ENCODE measurements at regions not wholly inside any gene's neighbourhood (a gene's known extent, or its start where the extent isn't known, plus 50 kb on each side); places are given as distances from the start of the nearest gene placed in this dataset.

GRCh38 chr11:115889712-115890111 is 385.5 kb upstream of the CADM1 start:
- TF ChIP-seq, protein P1, sequence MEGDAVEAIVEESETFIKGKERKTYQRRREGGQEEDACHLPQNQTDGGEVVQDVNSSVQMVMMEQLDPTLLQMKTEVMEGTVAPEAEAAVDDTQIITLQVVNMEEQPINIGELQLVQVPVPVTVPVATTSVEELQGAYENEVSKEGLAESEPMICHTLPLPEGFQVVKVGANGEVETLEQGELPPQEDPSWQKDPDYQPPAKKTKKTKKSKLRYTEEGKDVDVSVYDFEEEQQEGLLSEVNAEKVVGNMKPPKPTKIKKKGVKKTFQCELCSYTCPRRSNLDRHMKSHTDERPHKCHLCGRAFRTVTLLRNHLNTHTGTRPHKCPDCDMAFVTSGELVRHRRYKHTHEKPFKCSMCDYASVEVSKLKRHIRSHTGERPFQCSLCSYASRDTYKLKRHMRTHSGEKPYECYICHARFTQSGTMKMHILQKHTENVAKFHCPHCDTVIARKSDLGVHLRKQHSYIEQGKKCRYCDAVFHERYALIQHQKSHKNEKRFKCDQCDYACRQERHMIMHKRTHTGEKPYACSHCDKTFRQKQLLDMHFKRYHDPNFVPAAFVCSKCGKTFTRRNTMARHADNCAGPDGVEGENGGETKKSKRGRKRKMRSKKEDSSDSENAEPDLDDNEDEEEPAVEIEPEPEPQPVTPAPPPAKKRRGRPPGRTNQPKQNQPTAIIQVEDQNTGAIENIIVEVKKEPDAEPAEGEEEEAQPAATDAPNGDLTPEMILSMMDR (IDR thresholded peaks at IDR 0.05 in 4 of 5, conservative IDR thresholded peaks at IDR 0.05 in 1 of 5) = no peak
- no peak for TF ChIP-seq POLR2A (IDR thresholded peaks at IDR 0.05)

Measured in gastrocnemius medialis (tissue), 4 donors.